HG03097 (cell line): ENCODE measurements at regions not wholly inside any gene's neighbourhood (a gene's known extent, or its start where the extent isn't known, plus 50 kb on each side); places are given as distances from the start of the nearest gene placed in this dataset.

Source experiments
- ATAC-seq: cut with Tn5 transposase; IDR thresholded peaks from one replicate; pipeline ENCODE4 v1.9.1; 2021; ENCODE audit not compliant: unreplicated experiment, low FRiP score

GRCh38 chr4:80124246-80125211 lies 51.5 kb upstream of the ANTXR2 start:
- ATAC-seq: no peak
